MM.1S (cell line): ENCODE measurements at regions not wholly inside any gene's neighbourhood (a gene's known extent, or its start where the extent isn't known, plus 50 kb on each side); places are given as distances from the start of the nearest gene placed in this dataset.

Experiments
- DNase-seq: peaks from one replicate; pipeline ENCODE4 v3.0.0-alpha.2; 2015
- H2AFZ ChIP-seq: fragments of 300-600 bp; sonication (generic); 2 replicates; pipeline ENCODE4 v1.6.0; 2016; ENCODE audit warnings: antibody characterized with exemption, low read length
- H3F3A ChIP-seq: fragments of 300-600 bp; sonication (generic); 2 replicates; pipeline ENCODE4 v1.6.1; 2016; ENCODE audit warnings: mild to moderate bottlenecking, antibody characterized with exemption, low read length, moderate library complexity, mixed read lengths; ENCODE audit not compliant: insufficient read depth
- H3K27ac ChIP-seq: fragments of 300-600 bp; sonication (generic); 2 replicates; pipeline ENCODE4 v1.5.1; 2016; ENCODE audit warnings: mild to moderate bottlenecking, low read length
- H3K27me3 ChIP-seq: fragments of 300-600 bp; sonication (generic); replicated peaks from 2 replicates; pipeline ENCODE4 v1.6.0; 2016; ENCODE audit warnings: low read length; ENCODE audit not compliant: insufficient read depth
- H3K36me3 ChIP-seq: fragments of 300-600 bp; sonication (generic); replicated peaks from 2 replicates; pipeline ENCODE4 v1.6.1; 2016; ENCODE audit warnings: mild to moderate bottlenecking, low read length, mixed read lengths; ENCODE audit not compliant: insufficient read depth
- H3K4me1 ChIP-seq: fragments of 300-600 bp; sonication (generic); 2 replicates; pipeline ENCODE4 v1.6.1; 2016; ENCODE audit warnings: low read length, mixed read lengths
- H3K4me2 ChIP-seq: fragments of 300-600 bp; sonication (generic); 2 replicates; pipeline ENCODE4 v1.6.0; 2016; ENCODE audit warnings: low read depth, low read length
- H3K4me3 ChIP-seq: fragments of 300-600 bp; sonication (generic); 2 replicates; pipeline ENCODE4 v1.5.1; 2016; ENCODE audit warnings: low read length, mixed read lengths
- H3K79me2 ChIP-seq: fragments of 300-600 bp; sonication (generic); 2 replicates; pipeline ENCODE4 v1.6.1; 2016; ENCODE audit warnings: mixed run types, low read length, mixed read lengths
- H3K9ac ChIP-seq: fragments of 300-600 bp; sonication (generic); 2 replicates; pipeline ENCODE4 v1.6.1; 2016; ENCODE audit warnings: low read length, mixed read lengths
- H3K9me2 ChIP-seq: fragments of 300-600 bp; sonication (generic); replicated peaks from 2 replicates; pipeline ENCODE4 v1.6.1; 2016; ENCODE audit warnings: mild to moderate bottlenecking, low read length, mixed read lengths; ENCODE audit not compliant: insufficient read depth
- H3K9me3 ChIP-seq: fragments of 300-600 bp; sonication (generic); replicated peaks from 2 replicates; pipeline ENCODE4 v1.6.1; 2016; ENCODE audit warnings: mild to moderate bottlenecking, low read length, mixed read lengths; ENCODE audit not compliant: insufficient read depth
- H4K20me1 ChIP-seq: fragments of 300-600 bp; sonication (generic); 2 replicates; pipeline ENCODE4 v1.6.1; 2016; ENCODE audit warnings: mild to moderate bottlenecking, low read length, moderate library complexity, mixed read lengths; ENCODE audit not compliant: insufficient read depth
- EZH2 ChIP-seq: fragments of 300-600 bp; sonication (generic); optimal IDR thresholded peaks from 2 replicates; pipeline ENCODE3; 2017; ENCODE audit warnings: low read depth, mild to moderate bottlenecking, antibody characterized with exemption, low read length, mixed read lengths
- EZH2phosphoT487 ChIP-seq: fragments of 300-600 bp; sonication (generic); IDR thresholded peaks from 2 replicates; pipeline ENCODE4 v1.6.1; 2018; ENCODE audit warnings: antibody characterized with exemption, low read length
- TF ChIP-seq, protein P1 (sequence below): fragments of 300-600 bp; sonication (generic); IDR thresholded peaks from 2 replicates; pipeline ENCODE4 v1.5.1; 2016; ENCODE audit warnings: antibody characterized with exemption, low read length, mixed read lengths

DNA sequence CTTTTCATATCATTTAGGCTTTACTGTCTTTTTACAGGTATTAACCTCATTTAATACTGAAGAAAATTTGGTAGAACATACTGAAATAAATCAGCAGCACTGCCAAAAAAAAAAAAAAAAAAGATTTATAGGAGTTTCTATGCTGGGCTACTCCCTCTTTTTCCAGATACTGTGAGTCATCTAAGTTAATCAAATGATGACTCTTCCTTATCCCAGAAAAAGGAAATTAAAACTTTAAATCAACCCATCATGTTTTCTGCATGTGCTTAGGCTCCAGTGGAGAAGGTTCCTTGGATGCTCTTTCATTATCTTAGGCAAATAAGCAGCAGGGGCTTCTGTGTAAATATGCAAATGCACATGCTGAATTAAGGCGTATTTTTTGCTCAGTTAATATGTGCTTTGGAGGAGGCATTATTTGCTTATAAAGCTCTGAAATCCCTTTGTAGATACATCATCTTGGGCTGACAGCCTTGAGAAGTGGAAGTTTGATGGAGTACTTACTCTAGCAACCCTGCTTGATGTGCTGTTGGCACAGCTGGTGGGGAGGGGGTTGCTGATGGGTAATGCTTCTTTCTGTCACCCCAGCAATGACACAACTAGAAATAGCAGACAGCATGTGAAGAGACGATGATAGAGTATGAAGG, 136.1 kb downstream of the C4orf33 start:
- no peak overlapping the region for H2AFZ ChIP-seq
- H3K4me2 ChIP-seq: no peak overlapping the region
- no peaks in the 10 kb centered on the region for H3K36me3 ChIP-seq
- no peaks in the 10 kb centered on the region for H3F3A ChIP-seq
- TF ChIP-seq, protein P1, sequence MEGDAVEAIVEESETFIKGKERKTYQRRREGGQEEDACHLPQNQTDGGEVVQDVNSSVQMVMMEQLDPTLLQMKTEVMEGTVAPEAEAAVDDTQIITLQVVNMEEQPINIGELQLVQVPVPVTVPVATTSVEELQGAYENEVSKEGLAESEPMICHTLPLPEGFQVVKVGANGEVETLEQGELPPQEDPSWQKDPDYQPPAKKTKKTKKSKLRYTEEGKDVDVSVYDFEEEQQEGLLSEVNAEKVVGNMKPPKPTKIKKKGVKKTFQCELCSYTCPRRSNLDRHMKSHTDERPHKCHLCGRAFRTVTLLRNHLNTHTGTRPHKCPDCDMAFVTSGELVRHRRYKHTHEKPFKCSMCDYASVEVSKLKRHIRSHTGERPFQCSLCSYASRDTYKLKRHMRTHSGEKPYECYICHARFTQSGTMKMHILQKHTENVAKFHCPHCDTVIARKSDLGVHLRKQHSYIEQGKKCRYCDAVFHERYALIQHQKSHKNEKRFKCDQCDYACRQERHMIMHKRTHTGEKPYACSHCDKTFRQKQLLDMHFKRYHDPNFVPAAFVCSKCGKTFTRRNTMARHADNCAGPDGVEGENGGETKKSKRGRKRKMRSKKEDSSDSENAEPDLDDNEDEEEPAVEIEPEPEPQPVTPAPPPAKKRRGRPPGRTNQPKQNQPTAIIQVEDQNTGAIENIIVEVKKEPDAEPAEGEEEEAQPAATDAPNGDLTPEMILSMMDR: no peak
- TF ChIP-seq EZH2 (no peak), EZH2phosphoT487 (no peak)
- H3K9me2 ChIP-seq: no peaks in the 10 kb centered on the region
- no peaks in the 10 kb centered on the region for H4K20me1 ChIP-seq
- H3K9ac ChIP-seq: no peak overlapping the region
- no peaks in the 10 kb centered on the region for H3K27me3 ChIP-seq
- H3K79me2 ChIP-seq: no peaks in the 10 kb centered on the region
- no peak overlapping the region for H3K4me3 ChIP-seq
- H3K4me1 ChIP-seq: no peaks in the 10 kb centered on the region
- H3K27ac ChIP-seq: no peak overlapping the region
- H3K9me3 ChIP-seq: no peaks in the 10 kb centered on the region
- DNase-seq: no peak

DNA sequence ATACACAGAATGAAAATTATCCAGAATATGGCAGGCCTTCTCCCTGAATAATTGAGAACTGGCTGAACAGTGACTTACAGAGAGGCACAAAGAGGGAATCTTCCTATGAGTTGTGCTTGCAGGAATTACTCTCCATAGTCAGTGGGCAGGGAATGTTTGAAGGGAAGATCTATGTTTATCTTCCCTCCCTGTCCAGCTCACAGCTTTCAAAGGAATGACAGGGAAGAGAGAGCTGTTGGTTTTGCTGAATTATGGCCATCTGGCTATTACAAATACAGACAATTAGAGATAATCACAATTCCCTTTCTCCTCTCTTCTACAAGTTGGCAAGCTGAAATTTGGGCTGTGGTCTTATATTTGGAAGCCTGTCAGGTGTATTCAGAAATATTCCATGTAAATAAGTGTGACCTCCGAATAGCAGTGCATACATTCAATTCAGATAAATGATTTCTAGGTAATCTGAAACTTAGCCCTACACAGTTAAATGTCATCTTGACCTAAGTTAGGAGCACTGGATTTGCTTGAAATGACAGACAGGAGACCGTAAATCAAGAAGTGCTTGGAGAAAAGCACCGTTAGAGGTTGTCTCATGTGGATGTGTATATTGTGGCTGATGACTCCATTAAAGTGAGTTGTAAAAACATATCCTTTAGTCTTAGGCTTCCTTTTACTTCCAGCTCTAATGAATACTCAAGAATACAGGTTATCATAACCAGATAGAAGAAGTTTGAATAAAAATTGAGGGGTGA, 136.8 kb downstream of the C4orf33 start:
- no peaks in the 10 kb centered on the region for H3F3A ChIP-seq
- DNase-seq: no peak
- no peaks in the 10 kb centered on the region for H3K27me3 ChIP-seq
- H3K4me2 ChIP-seq: no peak overlapping the region
- no peak overlapping the region for H3K9ac ChIP-seq
- H3K9me2 ChIP-seq: no peaks in the 10 kb centered on the region
- H3K4me1 ChIP-seq: no peaks in the 10 kb centered on the region
- no peak overlapping the region for H2AFZ ChIP-seq
- H4K20me1 ChIP-seq: no peaks in the 10 kb centered on the region
- no peak overlapping the region for H3K27ac ChIP-seq
- no peaks in the 10 kb centered on the region for H3K79me2 ChIP-seq
- H3K9me3 ChIP-seq: no peaks in the 10 kb centered on the region
- H3K36me3 ChIP-seq: no peaks in the 10 kb centered on the region
- no peak for TF ChIP-seq EZH2
- TF ChIP-seq, protein P1: no peak
- no peak for TF ChIP-seq EZH2phosphoT487
- no peak overlapping the region for H3K4me3 ChIP-seq

DNA sequence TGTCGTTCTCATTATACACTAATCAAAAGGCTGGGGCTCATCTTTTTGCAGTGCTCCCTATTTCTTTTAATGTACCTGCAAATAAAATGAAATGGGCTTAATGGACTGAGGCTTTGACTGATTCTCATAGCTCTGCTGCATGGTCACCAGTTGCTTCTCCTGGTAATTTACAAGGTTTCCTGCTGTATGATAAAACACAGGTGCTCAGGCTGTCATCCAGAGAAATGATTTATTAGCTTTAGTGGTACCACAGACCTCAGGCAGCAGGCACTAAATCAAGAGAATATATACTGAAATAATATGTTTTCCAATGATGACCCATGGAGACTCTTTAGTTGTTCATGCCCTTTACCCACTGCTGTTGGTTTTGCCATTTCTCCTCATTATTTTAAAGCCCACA, 137.7 kb downstream of the C4orf33 start:
- Histone ChIP-seq H3K36me3 (no peaks in the 10 kb centered on the region), H3F3A (no peaks in the 10 kb centered on the region), H3K79me2 (no peaks in the 10 kb centered on the region), H3K9me3 (no peaks in the 10 kb centered on the region), H3K4me1 (no peaks in the 10 kb centered on the region), H4K20me1 (no peaks in the 10 kb centered on the region), H3K27me3 (no peaks in the 10 kb centered on the region), H3K9ac (no peak overlapping the region), H3K4me3 (no peak overlapping the region), H3K4me2 (no peak overlapping the region), H3K27ac (no peak overlapping the region), H2AFZ (no peak overlapping the region), H3K9me2 (no peaks in the 10 kb centered on the region)
- DNase-seq: no peak
- TF ChIP-seq, protein P1: no peak
- TF ChIP-seq EZH2phosphoT487: no peak
- TF ChIP-seq EZH2: no peak
